Activated CD8-positive, alpha-beta memory T cell treated with anti-CD3 and anti-CD28 coated beads for 36 hours (primary cell): ENCODE measurements at regions not wholly inside any gene's neighbourhood (a gene's known extent, or its start where the extent isn't known, plus 50 kb on each side); places are given as distances from the start of the nearest gene placed in this dataset.
"Not testable (repeated sequence)": the region's sequence is repeated elsewhere in the genome, so short reads cannot be mapped to it uniquely, and the experiment has no call there.

Experiments
- CTCF ChIA-PET: fragments of 350-600 bp; sonication (Branson Sonifier 250); formaldehyde crosslinking; loops from one replicate; lab custom pipeline; 2021; ENCODE audit warnings: antibody characterized with exemption; lab: Charles Lee
- POLR2A ChIA-PET: fragments of 350-600 bp; sonication (Branson Sonifier 250); formaldehyde crosslinking; loops from one replicate; lab custom pipeline; 2021; ENCODE audit warnings: antibody characterized with exemption; lab: Charles Lee

DNA sequence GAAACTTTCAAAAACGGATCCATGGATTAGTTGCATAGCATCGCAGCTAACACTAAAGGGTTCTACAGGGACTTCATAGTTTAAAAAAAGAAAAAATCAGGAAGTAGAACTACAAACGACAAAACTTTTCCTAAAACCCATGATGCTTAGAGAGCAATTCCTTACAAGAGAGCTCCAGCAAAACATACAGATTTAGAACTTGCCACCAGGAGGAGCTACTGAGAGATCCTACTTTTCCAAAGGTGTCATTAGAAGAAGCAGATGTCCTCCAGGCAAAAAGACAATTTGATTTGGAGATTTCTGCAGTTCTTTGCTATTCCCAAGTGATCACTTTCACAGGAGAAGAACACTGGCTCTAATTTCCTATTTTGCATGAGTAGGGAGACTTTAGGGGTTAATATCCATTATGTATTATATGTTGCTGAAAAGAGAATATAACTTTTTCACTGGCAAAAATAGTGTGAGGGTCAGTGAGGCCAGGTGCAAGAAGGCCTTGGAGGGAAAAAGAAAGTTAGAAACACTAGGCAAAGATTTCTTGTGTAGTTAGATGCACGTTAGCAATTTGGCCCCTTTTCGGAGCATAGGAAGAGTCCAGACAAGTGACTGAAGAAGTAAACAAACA lies 436.2 kb downstream of the SUCLG1 start:
- CTCF ChIA-PET = interaction anchor here (0.8 kb wide), 1 partner anchor 292 kb away, joined by 3 read pairs; no protein-coding TSS in a partner anchor
- POLR2A ChIA-PET = no interaction called here

DNA sequence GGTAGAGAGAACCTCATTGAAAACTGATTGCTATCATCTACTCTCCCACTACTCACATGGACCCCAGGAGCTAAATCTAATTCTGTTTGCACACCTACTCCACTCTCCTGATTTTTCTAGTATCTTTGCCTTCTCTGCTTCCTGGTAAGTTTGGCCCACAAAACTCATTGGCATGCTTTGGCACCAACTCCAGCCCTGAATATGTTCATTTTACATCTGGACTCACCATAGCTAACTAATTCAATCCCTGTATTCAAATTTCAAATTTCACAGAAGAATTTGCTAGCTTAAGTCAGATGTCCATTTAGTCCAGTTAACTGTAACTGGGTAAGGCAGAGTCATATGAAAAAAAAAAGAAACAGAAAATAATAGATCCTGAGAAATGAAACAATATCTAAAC lies 442.1 kb downstream of the SUCLG1 start:
- POLR2A ChIA-PET = no interaction called here
- CTCF ChIA-PET = no interaction called here

- CTCF ChIA-PET = no interaction called here
- POLR2A ChIA-PET = no interaction called here
These were observed 442.9 kb downstream of the SUCLG1 start for GRCh38 chr2:84016183-84016582.

DNA sequence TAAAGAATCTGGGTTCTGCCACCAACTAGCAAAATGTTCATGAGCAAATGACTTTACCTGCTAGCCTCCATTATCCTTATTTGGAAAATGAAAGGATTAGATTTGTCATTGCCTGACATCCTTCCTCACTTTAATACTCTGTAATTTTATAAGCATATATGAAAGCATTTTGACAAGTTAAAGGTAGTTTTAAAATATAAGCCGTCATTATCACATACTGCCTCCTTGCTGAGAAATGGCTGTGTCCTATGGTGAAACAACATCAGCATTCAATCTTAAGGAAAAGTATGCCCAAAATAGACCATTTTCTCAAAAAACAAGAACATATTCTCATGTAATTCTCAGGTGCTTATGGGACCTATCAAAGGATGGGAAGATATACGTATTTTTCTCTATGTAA lies 461.2 kb downstream of the SUCLG1 start:
- CTCF ChIA-PET = no interaction called here
- POLR2A ChIA-PET = no interaction called here

GRCh38 chr2:83994633-83995179 lies 464.4 kb downstream of the SUCLG1 start:
- POLR2A ChIA-PET = no interaction called here

DNA sequence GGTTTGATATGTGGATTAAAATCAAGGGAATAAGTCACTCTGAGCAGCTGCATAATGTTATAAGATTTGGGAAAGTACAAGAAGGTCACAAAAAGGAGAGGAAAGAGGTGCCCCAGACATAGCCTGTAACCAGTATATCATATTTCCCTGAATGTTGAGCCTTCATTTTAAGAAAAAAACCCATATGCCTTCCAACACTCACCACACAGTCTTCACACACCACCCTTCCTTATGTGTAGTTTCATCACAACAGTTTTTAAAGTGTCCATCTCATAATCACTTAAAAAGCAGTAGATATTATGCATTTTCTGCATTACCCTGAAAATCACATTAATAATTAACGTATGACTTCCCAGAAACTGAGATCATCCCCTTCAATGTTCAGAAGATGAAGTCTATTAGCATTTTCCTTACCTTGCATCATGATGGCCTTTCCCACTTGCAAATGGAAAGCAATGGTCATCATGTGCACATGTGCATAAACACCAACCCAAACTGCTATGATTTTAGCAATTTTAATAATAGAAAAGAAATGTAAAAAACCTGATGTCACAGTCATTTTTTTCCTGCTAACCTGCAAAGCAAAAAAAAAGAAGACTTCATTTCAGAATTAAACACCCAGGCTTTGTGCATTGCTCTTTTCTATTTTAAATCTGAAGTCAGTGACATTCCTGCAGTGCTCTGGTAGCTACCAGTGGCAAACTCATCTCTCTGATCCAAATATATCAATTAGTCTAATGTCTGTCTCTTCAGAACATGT lies 465.0 kb downstream of the SUCLG1 start:
- CTCF ChIA-PET = no interaction called here
- POLR2A ChIA-PET = no interaction called here

More at GRCh38 chr2:83994633-83995179, 464.4 kb downstream of the SUCLG1 start:
- CTCF ChIA-PET = no interaction called here

DNA sequence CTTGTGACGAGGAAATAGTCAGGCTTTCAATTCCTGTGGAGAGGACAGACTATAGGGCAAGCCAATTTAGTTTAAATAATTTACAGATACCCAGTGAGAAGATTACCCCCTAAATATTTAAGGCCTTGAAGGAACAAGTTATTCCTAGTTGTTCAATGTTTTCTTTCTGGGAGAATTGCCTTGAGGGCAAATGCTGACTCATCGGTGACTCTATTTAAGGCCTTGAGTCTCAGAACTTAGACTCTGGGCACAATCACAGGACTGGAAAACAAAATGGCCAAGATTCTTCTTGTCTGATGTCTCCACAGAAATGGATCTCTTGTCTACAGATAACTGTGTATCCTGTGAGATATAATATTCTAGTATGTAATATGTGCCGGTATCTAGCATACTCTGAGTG lies 467.1 kb downstream of the SUCLG1 start:
- CTCF ChIA-PET = no interaction called here
- POLR2A ChIA-PET = no interaction called here

DNA sequence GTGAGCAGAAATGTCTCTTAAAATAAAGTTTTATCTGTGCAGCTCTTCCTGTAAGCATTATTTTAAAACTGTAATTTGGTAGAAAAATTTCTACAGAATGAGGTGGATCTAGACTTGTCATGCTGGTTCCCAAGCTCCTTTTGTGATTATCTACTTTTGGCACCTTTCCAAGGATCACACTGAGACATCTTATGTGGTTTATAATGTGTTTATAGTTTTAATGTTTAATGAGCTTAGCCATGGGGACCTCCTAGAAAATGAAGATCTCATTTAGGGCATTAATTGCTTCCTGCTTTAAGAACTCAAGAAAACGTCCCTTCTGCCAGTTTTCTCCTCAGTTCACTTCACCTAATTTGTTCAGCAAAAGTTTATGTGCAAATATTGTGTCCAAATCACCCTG lies 468.4 kb downstream of the SUCLG1 start:
- CTCF ChIA-PET = no interaction called here

DNA sequence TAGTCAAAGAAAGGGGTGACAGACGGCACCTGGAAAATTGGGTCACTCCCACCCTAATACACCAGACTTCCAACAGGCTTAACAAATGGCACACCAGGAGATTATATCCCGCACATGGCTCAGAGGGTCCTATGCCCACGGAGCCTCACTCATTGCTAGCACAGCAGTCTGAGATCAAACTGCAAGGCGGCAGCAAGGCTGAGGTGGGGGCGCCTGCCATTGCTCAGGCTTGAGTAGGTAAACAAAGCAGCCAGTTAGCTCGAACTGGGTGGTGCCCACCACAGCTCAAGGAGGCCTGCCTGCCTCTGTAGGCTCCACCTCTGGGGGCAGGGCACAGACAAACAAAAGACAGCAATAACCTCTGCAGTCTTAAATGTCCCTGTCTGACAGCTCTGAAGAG lies 482.5 kb downstream of the SUCLG1 start:
- CTCF ChIA-PET, POLR2A ChIA-PET: not testable (repeated sequence)

More for the DNA sequence above, 468.4 kb downstream of the SUCLG1 start:
- POLR2A ChIA-PET = no interaction called here

DNA sequence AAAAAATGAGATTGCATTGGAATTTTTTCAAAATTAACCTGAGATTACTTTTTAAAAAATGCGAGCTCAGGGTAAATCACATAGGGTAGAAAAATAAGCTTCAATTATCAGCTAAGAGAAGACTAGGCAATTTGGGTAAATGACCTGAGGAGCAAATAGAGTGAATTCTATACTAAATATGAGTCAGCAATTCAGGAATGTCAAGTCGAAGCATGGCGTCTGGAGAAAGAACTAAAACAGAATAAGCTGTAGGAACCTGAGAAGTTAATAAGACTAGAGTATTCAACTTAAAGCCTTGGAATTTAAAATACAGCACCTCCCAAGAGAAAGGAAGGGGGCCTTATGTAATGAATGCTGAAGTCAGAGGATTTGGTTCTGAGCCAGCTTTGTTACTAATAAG lies 487.0 kb downstream of the SUCLG1 start:
- CTCF ChIA-PET = no interaction called here
- POLR2A ChIA-PET = no interaction called here

DNA sequence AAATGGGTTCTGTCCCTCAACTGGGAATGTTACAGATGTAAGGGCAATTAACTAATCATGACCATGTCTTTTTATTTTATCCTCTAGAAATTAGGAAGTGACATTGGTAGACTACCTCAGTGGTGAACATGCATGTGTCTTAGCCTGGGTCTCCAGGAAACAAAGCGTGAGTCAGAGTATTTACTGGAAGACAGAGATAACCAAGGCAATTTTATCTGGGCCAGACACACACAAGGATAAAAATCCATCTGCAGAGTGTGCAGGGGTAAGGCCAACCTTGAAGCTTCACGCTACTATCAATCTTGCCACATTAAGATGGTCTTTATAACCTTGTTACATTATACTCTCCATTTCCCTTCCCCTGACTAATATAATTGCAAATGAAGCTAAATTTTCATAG lies 487.5 kb downstream of the SUCLG1 start:
- CTCF ChIA-PET = no interaction called here
- POLR2A ChIA-PET = no interaction called here

DNA sequence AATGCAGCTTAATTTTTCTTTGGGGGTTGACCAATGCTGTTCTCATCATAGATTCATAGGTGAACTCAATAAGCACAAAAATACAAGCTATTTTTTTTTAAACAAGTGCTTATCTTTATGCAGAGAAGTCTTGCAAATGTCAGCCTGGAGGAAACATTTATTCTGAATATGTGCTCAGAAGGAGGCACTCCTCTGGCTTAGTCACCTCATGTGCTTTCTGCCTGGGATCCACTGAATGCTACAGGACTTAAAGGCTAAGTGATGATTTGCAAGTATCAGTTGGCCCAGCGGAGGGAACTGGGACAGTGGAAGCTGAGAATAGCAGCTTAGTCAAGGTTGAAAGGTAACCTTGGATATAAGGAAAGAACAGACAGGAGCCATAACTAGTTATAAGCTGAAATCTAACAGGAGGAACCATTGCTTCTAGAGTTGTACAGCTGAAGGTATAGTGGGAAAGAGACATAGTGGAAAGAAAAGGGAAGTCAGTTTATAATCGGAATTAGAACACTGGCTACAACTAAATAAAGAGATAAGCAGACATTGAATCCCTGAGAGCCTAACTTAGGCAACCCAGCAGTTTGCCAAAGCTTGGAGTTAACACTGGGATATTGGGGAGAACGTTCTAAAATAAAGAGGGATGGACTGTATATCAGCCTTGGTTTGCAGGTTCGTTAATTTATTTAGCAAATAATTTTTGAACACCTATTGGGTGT lies 488.7 kb downstream of the SUCLG1 start:
- CTCF ChIA-PET = interaction anchor here (0.5 kb wide), 1 partner anchor 10 kb away, joined by 3 read pairs; no protein-coding TSS in a partner anchor

GRCh38 chr2:83969085-83969484 lies 490.0 kb downstream of the SUCLG1 start:
- CTCF ChIA-PET = no interaction called here
- POLR2A ChIA-PET = no interaction called here

More for the DNA sequence above, 488.7 kb downstream of the SUCLG1 start:
- POLR2A ChIA-PET = no interaction called here

DNA sequence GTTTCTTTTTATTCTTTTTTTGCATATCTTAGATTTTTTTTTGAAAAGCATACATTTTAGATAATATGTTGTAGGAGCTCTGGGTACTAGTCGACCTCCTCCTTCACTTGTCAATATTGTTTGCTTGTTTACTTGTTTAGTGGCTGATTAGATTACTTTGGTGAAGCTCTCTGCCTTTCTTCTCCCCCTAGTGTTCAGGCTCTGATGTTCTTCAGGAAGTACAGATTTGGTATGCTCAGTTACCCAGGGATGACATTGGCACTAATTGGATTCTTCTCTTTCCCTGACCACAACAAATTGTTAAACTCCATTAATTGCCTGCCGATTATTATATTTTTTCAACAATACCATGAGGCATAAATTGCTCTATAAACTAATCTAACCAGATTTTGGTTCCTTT lies 491.2 kb downstream of the SUCLG1 start:
- ChIA-PET POLR2A (no interaction called here), CTCF (no interaction called here)

DNA sequence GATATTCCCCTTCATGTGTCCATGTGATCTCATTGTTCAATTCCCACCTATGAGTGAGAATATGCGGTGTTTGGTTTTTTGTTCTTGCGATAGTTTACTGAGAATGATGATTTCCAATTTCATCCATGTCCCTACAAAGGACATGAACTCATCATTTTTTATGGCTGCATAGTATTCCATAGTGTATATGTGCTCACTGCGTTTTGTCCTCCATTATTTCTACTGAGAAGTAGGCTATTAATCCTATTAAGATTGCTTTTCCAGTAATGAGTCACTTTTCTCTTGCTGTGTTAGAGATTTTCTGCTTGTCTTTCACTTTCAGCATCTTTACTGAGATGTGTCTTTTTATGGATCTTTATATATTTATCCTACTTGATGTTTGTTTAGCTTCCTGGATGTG lies 492.1 kb downstream of the SUCLG1 start:
- POLR2A ChIA-PET, CTCF ChIA-PET: not testable (repeated sequence)

DNA sequence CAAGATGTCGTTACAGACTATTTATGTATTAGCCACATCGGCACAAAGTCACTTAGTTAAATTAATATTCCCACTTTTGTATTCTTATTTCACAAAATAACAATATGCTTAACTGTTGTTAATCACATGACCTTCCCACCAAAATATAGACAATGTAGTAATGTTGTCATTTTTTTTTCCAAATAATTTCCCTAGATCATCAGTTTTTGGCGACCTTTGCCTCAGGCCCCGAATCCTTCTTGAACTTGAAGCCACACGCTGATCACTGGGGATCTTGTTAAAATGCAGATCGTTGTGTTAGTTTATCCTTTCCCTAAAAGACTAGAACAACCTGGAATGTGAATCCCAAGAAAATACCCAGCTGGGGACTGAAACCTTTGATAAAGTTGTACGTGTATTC lies 497.6 kb downstream of the SUCLG1 start:
- POLR2A ChIA-PET = no interaction called here
- CTCF ChIA-PET = no interaction called here

- CTCF ChIA-PET = interaction anchor here (0.6 kb wide), 1 partner anchor 9 kb away, joined by 3 read pairs; no protein-coding TSS in a partner anchor
- POLR2A ChIA-PET = no interaction called here
These were observed 498.7 kb downstream of the SUCLG1 start for GRCh38 chr2:83960371-83960770.

- ChIA-PET CTCF (no interaction called here), POLR2A (no interaction called here)
These were observed 499.8 kb downstream of the SUCLG1 start for GRCh38 chr2:83959266-83959665.

GRCh38 chr2:83956991-83957390 lies 502.1 kb downstream of the SUCLG1 start:
- POLR2A ChIA-PET = no interaction called here
- CTCF ChIA-PET = no interaction called here

DNA sequence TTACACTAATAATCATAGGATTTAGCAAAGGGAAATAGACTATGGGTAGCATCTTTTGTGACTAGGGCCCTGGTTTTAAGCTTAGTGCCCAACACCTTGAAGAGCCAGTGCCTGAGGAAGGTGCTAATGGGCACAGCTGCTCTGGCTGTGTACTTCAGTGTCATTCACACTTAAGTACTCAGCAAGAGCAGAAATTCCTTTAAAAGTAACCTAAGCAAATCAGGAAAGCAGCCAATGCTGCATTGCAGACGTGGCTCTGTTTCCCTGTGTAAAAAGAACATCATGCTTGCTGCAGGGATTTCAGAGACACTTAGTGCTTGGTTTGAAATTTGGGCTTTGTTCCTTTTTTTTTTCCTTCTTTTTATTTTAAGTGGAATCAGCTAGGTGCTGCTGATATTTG lies 505.4 kb downstream of the SUCLG1 start:
- ChIA-PET POLR2A (no interaction called here), CTCF (interaction anchor here (0.7 kb wide), 1 partner anchor 33 kb away, joined by 4 read pairs; no protein-coding TSS in a partner anchor)
